EL (cell line): ENCODE measurements at regions not wholly inside any gene's neighbourhood (a gene's known extent, or its start where the extent isn't known, plus 50 kb on each side); places are given as distances from the start of the nearest gene placed in this dataset.
"Not testable (repeated sequence)": the region's sequence is repeated elsewhere in the genome, so short reads cannot be mapped to it uniquely, and the experiment has no call there.

Source experiments
- DNase-seq: peaks from one replicate; pipeline ENCODE4 v3.0.0-alpha.2; 2016

DNA sequence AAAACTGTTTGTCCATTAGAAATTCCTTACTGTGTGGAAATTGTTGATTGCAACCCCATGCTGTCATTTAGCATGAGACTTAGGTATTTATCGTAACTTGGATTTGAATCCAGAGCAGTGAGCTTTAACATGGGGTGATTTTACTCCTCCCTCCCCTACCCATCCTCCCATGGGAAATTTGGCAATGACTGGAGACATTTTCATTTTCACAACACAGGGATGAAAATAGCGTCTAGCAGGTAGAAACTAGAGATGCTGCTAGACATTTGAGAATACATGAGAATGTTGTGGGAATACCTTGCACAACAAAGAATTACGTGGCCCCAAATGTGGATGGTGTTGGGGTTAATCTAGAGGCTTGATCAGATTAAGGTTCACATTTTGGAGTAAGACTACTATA is 191.3 kb upstream of the MPDZ start:
- DNase-seq = no peak

DNA sequence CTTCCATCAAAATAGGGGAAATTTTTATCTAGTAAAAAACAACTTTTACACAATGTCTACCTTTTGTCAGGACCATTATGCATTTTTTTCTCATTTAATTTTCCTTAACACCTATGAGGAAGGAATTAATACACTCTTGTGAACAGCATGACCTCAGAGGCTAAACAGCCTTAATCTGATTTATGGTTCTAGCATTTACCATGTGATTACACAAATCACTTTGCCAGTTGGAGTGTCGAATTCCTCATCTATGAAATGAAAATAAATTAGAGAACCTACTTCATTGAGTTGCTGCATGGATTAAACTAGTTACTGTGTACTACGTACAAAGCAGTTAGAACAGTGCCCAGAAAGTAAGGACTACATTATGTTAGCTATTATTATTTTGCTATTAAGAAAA is 187.7 kb upstream of the MPDZ start:
- no peak for DNase-seq

DNA sequence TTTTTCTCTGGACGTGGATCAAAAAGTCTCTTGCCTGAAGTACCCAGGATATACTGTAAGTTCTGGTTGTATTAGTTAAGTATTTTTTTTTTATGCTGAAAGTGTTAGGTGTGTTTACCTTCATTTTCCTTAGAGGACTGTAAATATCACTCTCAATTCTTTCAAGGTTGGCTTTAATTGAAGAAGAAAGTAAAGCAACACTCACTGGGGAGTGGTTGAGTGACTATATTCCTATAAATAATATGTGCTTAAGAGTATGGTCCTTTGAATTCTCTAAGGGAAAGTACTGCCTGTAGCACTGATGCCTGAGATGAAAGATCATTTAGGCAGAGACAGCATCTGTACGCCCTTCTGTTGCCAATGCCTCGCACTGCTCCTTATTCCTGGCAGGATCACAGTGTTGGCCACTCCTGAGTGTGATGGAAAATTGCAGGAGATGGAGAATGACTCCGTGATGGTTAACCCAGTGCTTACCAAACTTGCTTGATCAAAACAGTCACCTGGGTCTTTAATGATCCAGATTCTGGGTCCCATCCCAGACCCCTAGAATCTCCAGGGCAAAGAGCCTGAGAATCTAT is 182.0 kb upstream of the MPDZ start:
- no peak for DNase-seq

DNA sequence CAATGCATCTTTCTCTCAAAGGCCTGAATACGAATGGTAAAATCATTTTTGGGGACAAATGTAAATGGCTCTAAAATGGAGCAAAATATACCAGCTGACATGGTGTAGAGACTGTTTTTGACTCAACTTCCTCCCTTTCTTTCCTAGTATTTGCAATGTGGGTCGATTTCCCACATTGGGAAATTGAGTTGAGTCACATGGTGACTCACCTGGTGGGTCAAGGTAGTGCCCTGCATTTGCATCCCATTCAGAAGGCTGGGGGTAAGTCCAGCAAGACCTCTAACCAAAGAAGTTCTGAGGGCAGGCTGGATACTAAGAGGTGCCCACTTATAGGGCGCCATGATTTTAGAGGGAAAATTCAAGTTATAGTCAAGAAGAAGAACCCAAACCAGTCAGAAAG is 179.6 kb upstream of the MPDZ start:
- no peak for DNase-seq

DNA sequence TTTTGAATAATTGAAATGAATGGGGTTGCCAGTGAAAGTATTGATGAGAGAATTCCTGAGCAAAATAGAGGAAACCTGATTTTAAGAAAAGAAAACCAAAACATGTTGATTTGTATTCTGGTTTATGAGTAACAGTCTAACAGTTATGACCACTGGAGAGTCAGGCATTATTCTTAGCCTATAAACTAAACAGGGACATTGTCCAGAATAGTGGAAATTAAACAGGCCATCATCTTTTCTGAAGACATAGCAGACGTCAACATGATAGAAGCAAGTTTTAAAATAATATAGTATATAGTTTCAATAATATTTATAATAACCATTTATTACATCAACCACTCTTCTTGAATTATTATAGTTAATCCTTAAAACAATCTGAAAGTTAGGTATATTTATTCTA is 178.3 kb upstream of the MPDZ start:
- no peak for DNase-seq

DNA sequence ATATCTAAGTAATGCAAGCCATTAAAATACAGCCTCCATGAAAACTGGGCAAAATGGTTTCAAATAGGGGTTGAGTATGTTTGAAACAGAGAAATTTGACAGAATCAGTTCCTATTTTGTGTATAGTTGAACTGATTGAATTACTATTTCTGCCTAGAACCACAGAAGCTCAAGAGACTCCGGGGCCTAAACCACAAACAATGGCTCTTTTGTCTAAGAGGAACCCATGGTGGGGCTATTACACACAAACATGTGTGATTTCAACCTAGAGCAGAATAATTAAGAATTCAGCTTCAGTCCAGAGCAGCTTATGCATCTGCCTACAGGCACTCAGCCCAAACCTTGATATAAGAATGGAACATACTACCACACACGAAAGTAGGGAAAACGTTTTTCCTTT is 171.2 kb upstream of the MPDZ start:
- no peak for DNase-seq

DNA sequence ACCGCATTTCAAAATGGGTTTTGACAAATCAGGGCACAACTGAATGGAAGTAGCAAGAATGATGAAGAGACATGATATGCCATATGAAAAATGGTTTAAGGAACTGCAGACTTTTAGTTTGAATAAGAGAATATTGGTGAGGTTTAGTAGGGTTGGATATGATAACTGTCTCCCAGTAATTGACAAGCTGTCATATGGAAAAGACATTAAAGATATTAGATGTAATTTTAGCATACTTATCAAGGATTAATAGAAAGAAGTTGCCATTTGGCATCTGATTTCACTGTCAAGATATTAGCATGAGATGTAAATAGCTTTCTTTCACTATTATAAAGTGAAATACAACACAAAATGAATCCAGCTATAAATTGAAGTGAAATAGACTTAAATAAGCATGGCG is 169.0 kb upstream of the MPDZ start:
- DNase-seq = no peak

DNA sequence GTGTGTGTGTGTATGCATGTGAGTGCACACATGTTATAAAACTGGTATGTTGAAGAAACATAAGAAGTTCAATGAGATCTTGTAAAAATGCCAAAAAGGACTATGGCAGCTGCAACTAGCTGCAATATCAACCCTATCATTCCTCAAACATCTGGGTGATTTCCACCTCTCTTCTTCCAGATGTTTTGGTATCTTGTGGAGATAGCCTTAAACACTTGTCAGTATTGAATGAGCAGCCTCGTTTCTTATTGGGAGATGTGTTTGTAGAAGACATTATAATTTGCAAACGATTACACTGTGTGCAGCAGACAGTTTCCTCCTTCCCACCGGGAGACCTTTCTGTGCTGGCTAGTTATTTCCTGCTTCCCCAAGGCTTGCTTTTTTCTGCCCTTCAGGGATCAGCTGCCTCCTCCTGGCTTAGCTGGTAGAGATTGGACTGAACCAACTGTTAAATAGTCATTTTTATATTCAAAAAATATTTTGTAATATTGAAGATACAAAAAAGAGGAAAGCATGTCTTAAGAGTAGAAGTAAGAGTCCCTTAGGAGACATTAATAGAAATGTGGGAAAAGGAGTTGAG is 168.4 kb upstream of the MPDZ start:
- no peak for DNase-seq

DNA sequence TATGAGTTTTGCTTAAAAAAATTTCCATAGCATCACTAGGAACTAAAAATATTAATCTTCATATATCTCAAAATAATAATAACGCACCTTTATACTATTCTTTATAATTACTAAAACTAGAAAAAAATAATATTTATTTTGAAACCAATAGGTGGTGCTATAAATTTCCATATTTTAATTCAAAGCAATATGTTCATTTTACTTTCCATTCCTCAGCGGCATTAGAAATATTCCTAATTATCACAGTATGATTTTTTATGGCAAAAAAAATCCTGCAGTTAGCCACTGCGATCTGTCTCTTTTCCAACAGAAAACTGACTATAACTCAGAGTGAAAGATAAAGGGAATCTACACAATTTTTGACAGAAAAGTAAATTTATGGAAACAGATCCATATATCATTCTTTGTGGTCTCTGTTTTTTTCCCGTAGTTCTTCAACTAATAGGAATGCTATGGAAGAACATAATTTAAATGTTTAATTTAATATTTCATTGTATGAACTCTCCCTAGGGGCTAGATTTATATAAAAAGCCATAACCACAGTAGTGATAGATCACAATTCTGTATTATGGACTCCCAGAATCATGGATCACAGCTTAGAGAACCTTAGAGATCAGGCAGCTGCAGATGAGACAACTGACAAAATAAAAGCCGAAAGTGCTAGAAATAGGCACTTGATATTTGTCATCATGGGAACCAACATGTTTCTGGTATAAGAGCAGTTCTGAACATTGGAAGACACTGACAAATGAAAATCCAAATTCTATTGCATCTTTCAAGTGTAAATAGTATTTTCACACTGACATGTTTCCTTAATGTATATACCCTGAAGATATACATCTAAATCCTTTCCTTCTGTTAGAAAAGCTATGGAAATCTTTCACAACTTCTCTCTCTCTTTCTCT is 167.7 kb upstream of the MPDZ start:
- DNase-seq = no peak

DNA sequence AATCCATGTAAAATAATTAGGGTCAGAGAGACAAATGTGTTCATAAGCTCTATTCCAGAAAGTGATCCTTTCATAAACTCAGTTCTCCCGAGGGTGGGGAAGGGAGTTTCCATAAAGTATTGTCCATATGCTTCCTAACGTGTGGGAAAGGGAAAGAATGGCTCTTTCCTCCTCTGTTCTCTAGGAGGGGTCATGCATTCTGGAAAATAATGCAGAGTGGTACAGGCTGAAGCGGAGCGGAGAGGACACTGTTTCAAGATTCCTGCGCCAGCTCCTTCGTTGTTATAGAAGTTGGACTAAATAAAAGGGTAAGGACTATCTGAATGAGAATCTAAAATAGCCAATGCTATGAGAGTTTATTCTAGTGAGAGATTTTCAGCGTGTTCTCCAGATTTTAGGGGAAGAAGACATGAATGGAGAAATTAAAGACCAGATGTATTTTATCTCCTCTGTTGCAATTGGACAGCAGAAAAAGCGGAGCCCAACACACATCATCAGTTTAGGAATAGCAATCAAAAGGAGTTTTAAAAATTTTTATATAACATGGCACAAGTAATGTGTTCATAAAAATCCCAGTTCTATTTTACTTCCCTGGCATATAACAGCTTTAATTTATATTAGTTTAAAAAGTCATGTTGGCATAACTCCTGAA is 166.9 kb upstream of the MPDZ start:
- DNase-seq = no peak

DNA sequence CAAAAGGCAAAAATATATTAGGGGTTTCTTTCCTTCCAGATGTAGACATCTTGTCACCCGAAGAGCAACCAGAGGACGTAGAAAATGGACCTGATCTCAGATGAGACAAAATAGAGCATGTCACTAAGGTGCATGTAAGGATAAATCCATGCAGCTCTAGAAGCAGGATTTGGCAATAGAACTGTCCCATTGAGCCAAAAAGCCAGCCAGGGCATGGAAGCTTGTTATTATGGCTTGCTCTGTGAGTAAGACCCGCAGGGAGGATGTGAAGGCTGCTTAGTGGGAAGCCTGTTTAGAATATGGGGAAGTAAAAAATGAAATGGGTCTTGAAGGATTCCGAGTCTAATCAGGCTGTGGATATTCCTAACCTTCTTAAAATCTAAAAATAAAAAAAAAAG is 165.6 kb upstream of the MPDZ start:
- no peak for DNase-seq

DNA sequence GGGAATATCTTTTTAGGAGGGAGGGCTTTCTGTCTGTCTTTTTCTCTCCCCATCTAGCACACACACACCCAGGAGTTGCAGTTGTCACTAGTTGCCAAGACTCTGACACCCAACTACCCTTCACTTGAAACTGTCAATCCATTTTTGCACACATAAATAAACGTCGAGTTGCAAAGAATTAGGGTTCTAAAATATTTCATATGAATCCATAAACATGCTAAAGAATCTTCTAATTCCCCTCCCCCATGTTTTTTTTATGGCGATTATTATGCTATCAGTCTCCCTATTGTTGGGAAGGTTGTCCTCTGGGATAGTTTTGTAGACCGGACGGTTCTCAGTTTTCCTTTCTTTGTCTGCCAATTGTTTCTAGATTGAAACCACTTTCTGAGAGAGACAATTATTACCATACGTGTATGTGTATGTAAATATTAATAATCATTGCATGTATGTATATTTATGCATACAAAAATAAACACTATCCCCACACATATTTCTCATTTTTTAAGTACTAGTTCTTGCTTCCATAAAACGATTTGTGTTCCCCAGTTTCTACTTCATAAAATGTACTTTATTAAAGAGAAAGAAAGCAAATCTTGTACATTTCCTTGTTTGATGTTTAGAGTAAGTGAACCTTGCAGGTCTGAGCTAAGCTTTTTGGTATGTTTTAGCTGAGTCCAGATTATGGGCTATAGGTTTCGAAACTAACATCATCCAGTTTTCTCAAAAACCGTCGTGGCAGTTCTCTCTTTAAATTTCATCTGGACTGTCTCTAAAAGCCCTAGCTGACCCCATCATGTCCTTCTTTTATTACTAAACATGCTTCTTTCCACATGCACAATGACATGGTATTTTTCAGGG is 165.0 kb upstream of the MPDZ start:
- DNase-seq = no peak

DNA sequence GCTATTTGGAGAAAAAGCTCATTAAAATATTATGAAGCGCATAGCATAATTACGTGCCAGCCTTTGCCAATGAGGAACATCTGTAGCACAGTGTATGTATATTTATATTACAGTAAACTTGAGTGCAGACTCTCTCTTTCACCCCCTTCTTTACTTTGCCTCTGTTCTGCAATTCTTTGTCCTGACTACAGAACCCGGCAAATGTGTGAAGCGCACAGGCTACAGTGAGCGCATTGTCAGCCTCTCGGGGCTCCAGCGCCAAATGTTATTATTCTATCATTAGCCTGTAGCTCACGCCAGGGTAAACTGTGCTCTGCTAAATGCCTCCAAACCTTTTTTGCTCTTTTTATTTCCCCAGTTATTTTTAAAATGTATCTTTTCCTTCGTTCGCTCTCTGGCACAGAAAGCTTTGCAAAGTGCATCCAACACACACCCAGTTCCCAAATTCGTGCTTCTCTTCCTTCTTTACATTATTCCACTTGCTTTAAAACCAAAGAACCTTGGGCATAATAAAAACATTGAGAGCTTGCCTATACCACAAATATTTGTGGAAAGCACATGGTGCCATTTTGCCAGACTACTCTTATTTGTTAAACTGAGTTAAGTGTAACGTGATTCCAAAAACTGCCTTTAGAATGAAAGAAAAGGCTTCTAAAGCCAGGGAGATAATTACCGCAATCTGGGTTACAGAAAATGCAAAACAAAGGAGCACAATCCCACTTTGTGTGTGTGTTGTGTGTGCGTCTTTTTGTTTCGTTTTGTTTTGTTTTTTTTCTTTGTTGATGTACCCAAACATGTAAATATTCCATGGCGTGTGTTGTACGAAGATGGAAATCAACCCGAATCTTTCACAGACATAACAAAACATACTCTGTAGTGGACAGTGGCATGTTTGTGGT is 164.1 kb upstream of the MPDZ start:
- no peak for DNase-seq

DNA sequence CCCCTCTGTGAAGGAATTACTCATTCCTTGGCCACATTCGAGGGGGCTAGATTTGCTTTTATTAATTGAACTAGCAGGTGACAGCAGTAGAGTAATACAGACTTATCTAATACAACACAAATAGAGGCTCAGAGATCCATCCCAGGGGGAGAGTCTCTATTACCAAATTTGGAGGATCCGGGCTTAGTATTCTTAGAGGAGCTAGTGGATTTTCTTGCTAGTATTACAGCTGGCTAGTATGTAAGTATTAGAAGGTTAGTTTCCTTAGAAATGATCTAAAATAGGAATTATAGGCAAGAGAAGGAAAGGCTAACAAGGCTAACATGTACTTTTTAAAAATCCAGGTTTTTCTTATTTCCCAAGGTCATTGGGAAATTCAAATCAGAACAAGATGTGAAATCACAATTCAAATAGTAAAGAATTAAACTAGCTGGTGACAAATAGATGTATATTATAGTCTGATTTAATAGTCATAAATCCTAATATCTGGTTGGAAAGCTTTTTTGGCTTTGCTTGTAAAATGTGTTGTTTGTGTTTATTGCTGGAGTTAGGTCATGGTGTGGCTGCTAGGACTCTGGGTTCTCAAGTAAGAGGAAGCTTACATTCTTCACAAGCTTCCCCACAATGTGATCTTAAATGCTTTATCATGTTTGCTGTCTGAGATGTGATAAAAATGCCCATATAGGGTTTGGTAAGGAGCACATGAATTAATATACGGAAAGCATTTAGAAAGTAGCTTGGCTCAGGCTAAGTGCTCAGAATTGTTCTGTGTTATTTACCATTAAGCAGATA is 160.4 kb upstream of the MPDZ start:
- no peak for DNase-seq

DNA sequence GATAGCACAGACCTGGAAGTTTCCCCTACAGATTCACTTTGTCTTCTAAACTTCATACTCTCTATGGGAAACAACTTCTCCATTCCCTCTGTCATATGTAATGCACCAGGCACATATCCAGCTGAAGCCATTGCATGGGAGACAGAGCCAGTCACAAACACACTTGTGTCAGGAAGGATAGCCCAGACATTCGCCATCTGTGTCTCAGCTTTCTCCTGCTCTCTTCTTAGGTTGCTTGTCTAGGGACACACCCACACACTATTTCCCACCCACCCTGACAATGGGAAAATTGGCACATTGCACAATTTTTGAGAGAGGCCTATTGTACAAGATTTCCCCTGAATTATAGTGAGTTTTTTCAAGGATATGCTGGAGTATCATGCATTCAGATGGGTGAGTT is 158.4 kb upstream of the MPDZ start:
- DNase-seq = no peak

DNA sequence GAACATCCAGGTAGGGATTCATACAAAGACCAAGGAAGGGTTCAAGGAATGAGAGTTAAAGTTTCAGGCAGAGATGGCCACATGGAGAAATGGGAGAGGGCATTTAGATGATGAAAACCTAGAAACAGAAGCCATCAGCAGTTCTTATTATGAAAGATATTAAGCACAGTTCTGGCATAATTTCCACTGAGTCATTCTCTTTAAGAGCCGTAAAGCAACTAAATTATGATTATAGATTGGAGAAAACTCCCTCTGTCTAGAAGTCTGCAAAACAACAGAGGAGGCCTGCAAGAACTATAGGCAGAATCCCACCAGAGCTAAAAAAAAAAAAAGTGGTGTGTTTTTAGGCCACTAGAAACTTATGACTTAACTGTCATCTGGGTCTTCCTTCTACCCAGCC is 157.1 kb upstream of the MPDZ start:
- no peak for DNase-seq

DNA sequence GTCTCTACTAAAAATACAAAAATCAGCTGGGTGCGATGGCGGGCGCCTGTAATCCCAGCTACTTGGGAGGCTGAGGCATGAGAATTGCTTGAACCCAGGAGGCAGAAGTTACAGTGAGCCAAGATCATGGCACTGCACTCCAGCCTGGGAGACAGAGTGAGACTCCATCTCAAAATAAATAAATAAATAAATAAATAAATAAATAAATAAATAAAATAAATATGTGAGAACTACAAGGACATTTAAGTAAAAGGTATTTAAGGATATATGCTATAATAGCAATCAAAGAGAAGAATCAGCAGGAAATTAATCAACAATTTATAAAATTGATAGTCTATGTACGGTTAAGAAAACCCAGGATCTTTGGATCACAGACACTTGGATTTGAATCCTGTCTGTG is 154.0 kb upstream of the MPDZ start:
- DNase-seq = not testable (repeated sequence)

DNA sequence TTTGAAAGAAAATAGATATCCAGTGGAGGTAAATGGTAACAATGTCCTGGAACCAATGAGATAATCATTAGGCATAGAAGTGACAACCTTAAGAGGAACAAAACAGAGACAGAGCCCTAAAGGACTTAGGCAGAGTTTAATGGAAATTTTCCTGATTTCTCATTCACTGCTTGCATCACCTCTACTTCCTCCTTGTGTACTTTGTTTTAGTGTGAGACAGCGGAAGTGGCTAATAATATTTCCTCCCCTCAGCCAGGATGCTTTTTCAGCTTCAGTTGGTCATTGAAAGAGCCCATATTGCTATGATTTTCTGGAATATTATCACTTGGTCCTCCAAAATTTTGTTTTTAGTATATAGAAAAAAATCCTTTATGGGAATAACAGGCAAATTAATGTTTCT is 153.4 kb upstream of the MPDZ start:
- peak; percentile 11 for DNase-seq

DNA sequence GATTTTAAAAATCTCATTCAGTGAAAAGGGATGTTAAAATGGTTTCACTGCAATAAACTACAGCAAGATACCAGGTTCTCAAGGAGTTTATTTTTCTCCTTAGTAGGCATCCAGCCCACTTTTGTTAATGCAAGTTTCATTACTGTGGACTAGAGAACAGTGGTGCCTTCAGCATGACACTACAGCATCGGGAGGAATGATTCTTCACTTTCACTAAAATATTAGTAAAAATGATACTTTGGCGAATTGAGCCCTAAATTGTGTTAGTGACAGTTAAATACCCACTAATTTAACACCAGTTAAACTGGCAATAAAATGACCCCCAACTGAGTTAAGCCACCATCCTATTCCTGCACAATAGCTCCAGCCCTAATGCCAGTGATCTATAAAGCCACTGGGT is 152.2 kb upstream of the MPDZ start:
- DNase-seq = no peak

DNA sequence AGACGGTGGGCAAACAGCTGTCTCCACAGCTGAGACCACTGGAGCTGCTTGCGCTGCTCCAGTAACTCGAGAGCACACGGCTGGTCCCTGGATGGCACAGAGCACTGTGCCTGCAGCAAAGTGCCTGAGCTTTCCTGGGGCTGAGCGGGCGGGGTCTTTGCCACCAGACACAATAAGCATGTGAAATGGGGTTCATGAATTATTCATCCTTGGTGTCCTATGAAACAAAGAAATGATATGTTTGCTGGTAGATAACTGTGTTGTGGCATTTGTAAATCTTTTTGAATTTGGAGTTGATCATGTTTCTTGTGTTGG is 151.7 kb upstream of the MPDZ start:
- DNase-seq = no peak
